ENCODE measurements at regions not wholly inside any gene's neighbourhood (a gene's known extent, or its start where the extent isn't known, plus 50 kb on each side); places are given as distances from the start of the nearest gene placed in this dataset.

GRCh38 chr2:187715590-187715989 is 161.4 kb upstream of the TFPI start:
- no peaks in the 10 kb centered on the region for H3K27me3 ChIP-seq (ENCODE audit: control insufficient read depth, insufficient read depth, low read length, poor library complexity, severe bottlenecking)
- DNase-seq: no peak
- H3K36me3 Mint-ChIP-seq (ENCODE audit: low read depth): peaks cover 13% of the 10 kb centered on the region
- peaks cover 3% of the 10 kb centered on the region for H3K4me1 Mint-ChIP-seq
- H3K4me3 Mint-ChIP-seq: no peak overlapping the region
- H3K9ac ChIP-seq (ENCODE audit: extremely low read depth, low read length, poor library complexity, severe bottlenecking): no peak overlapping the region
- no peak overlapping the region for H3K27ac Mint-ChIP-seq
- no peak overlapping the region for H3K4me3 ChIP-seq (ENCODE audit: low read length)
- H3K27ac ChIP-seq (ENCODE audit: low read depth, low read length): no peak overlapping the region
- H3K36me3 ChIP-seq (ENCODE audit: control insufficient read depth, insufficient read depth, low read length): no peaks in the 10 kb centered on the region
- no peak for TF ChIP-seq CTCF (conservative IDR thresholded peaks at IDR 0.05)
- no peaks in the 10 kb centered on the region for H3K4me1 ChIP-seq (ENCODE audit: control insufficient read depth, insufficient read depth, low read length)
- H3K9me3 ChIP-seq (ENCODE audit: control insufficient read depth, low read length): peaks cover 16% of the 10 kb centered on the region
- H3K27me3 Mint-ChIP-seq (ENCODE audit: insufficient read depth): no peaks in the 10 kb centered on the region
- peaks cover 10% of the 10 kb centered on the region for H3K9me3 Mint-ChIP-seq

- no peak for TF ChIP-seq CTCF (conservative IDR thresholded peaks at IDR 0.05)
- H3K27me3 ChIP-seq (ENCODE audit: control insufficient read depth, insufficient read depth, low read length, poor library complexity, severe bottlenecking): no peaks in the 10 kb centered on the region
- H3K4me1 ChIP-seq (ENCODE audit: control insufficient read depth, insufficient read depth, low read length): no peaks in the 10 kb centered on the region
- no peak overlapping the region for H3K4me3 Mint-ChIP-seq
- H3K4me1 Mint-ChIP-seq: peaks cover 3% of the 10 kb centered on the region
- no peak overlapping the region for H3K27ac Mint-ChIP-seq
- H3K27ac ChIP-seq (ENCODE audit: low read depth, low read length): no peak overlapping the region
- peaks cover 16% of the 10 kb centered on the region for H3K9me3 ChIP-seq (ENCODE audit: control insufficient read depth, low read length)
- H3K4me3 ChIP-seq (ENCODE audit: low read length): no peak overlapping the region
- peaks cover 16% of the 10 kb centered on the region for H3K9me3 Mint-ChIP-seq
- H3K36me3 ChIP-seq (ENCODE audit: control insufficient read depth, insufficient read depth, low read length): no peaks in the 10 kb centered on the region
- WGBS, 2 experiments (ENCODE audit: insufficient coverage in 1 of 2, insufficient read length in 1 of 2): 77 to 98% methylated on average over 3 of the region's 3 CpGs
- DNase-seq: no peak
- H3K27me3 Mint-ChIP-seq (ENCODE audit: insufficient read depth): no peaks in the 10 kb centered on the region
- no peak overlapping the region for H3K9ac ChIP-seq (ENCODE audit: extremely low read depth, low read length, poor library complexity, severe bottlenecking)
- peaks cover 15% of the 10 kb centered on the region for H3K36me3 Mint-ChIP-seq (ENCODE audit: low read depth)
These were observed 162.1 kb upstream of the TFPI start for GRCh38 chr2:187716301-187716700.

GRCh38 chr2:187718092-187718491 is 163.9 kb upstream of the TFPI start:
- WGBS, 2 experiments (ENCODE audit: insufficient coverage in 1 of 2, insufficient read length in 1 of 2): 81% methylated on average over 1 of the region's 1 CpG; no CpG with 5 or more reads in 1 of the 2 experiments

More at GRCh38 chr2:187718092-187718491, 163.9 kb upstream of the TFPI start:
- no peak for DNase-seq
- H3K4me1 Mint-ChIP-seq: peaks cover 3% of the 10 kb centered on the region
- Histone ChIP-seq H3K27ac (ENCODE audit: low read depth, low read length) (no peak overlapping the region), H3K4me1 (ENCODE audit: control insufficient read depth, insufficient read depth, low read length) (no peaks in the 10 kb centered on the region), H3K9ac (ENCODE audit: extremely low read depth, low read length, poor library complexity, severe bottlenecking) (no peak overlapping the region), H3K36me3 (ENCODE audit: control insufficient read depth, insufficient read depth, low read length) (no peaks in the 10 kb centered on the region), H3K27me3 (ENCODE audit: control insufficient read depth, insufficient read depth, low read length, poor library complexity, severe bottlenecking) (no peaks in the 10 kb centered on the region), H3K9me3 (ENCODE audit: control insufficient read depth, low read length) (peaks cover 16% of the 10 kb centered on the region), H3K4me3 (ENCODE audit: low read length) (no peak overlapping the region)
- TF ChIP-seq CTCF (conservative IDR thresholded peaks at IDR 0.05): no peak
- H3K27me3 Mint-ChIP-seq (ENCODE audit: insufficient read depth): no peaks in the 10 kb centered on the region
- no peak overlapping the region for H3K4me3 Mint-ChIP-seq
- peaks cover 16% of the 10 kb centered on the region for H3K9me3 Mint-ChIP-seq
- H3K36me3 Mint-ChIP-seq (ENCODE audit: low read depth): peaks cover 15% of the 10 kb centered on the region
- no peak overlapping the region for H3K27ac Mint-ChIP-seq

Data from endodermal cell (in vitro differentiated cells).